ENCODE measurements at regions not wholly inside any gene's neighbourhood (a gene's known extent, or its start where the extent isn't known, plus 50 kb on each side); places are given as distances from the start of the nearest gene placed in this dataset.
"Not testable (repeated sequence)": the region's sequence is repeated elsewhere in the genome, so short reads cannot be mapped to it uniquely, and the experiment has no call there.

GRCh38 chrX:7514871-7515599 is 327.9 kb upstream of the VCX start:
- no peak for DNase-seq

- no peak for DNase-seq
These were observed 330.1 kb upstream of the VCX start for GRCh38 chrX:7512845-7513244.

- no peak for DNase-seq
These were observed 339.7 kb upstream of the VCX start for GRCh38 chrX:7503251-7503650.

GRCh38 chrX:7500386-7500785 is 342.6 kb upstream of the VCX start:
- no peak for DNase-seq

DNA sequence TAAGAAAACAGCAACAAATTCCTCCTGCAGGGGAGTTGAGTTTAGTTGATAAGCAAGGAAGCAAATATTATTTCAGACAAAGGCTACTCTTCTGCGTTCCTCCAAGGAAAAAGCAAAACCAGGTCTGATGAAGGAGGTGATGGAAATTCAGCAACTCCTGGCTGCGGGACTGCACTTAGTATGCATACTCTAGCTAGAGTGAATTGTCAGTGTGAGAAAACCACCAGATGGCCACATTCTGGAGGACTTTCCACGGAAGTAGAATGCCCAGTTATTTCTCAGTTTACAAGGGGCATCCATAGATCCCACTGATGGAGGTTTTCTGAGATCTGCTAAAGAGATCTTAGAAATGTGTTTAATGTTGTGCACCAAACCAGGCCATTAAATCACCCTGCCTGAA is 338.6 kb upstream of the PUDP start:
- DNase-seq = no peak

GRCh38 chrX:7485061-7485460 is 337.1 kb upstream of the PUDP start:
- no peak for DNase-seq

DNA sequence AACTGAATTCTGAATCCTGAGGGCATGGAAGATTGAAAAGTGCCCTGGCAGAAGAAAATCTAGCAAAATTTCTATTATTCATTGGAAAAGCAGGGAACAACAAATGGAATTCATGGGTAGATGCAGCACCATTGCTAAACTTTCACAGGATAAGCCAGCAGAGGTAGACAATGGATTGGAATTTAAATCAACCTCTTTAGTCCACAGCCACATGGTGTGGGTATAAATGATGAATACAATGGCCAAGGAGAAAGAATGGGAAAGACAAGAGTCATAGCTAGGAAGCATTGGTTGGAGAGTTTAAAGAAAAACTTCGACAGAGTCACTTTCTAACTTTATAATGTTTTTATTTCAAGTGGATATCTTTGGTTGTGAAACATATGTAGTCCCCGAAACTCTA is 332.8 kb upstream of the PUDP start:
- no peak for DNase-seq

GRCh38 chrX:7462110-7462509 is 314.2 kb upstream of the PUDP start:
- DNase-seq = no peak

- not testable (repeated sequence) for DNase-seq
These were observed 313.1 kb upstream of the PUDP start for GRCh38 chrX:7461051-7461450.

- DNase-seq = peak in 3 of 4 experiments; percentile 1 to 13 (median 6)
These were observed 300.0 kb upstream of the PUDP start for GRCh38 chrX:7447801-7448499.

GRCh38 chrX:7446815-7447214 is 298.9 kb upstream of the PUDP start:
- DNase-seq = no peak

DNA sequence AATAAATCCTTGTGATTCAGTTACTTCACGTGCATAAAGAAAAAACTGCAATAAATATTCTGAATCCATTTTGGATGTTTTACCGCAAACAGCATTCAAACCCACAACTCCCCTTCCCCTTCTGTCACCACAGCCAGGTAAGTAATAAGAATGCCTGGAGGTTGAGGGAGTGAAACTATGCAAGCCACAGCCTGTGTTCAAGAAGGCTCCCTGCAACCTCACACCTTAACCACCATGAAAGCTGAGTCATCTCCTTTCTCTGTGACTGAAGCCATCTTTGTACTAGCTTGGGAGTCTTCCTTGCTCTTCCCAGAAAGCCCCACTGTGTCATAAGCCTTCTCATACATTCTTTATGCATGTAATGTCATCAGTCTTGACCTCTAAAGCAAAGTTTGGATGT is 297.0 kb upstream of the PUDP start:
- DNase-seq = no peak

DNA sequence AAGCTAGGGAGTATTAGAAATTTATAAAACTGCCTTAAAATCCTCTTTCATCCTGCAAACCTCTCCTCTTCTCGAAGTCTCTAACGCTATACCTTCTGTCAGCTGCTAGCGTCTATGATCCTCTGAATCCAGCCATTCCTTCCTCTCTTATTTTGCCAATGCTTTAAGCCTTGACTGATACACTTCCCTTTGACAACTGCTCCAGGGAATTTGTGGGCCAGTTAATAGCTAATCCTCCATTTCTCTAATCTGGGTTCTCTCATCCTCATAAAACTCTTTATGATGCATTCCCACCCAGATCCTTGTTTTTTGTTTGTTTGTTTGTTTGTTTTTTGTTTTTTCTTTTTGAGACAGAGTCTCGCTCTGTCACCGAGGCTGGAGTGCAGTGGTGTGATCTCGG is 293.6 kb upstream of the PUDP start:
- no peak for DNase-seq

DNA sequence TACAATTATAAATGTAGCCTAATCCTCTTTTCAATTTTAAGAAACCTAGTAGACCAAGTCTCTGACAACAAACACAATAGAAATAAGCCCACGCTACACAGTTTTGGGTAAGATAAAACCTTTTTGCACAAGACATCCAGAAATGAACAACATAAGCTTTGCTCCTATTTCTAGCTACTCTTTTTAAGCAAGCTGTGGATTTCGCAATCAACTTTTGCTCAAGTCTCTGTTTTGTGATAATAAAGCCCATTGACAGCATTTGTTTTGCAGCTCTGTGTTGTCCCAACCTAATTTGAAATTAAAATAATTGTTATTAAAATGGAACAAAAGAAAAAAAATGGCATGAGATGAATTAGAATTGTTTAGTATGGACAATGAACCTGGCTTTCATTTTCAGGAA is 287.9 kb upstream of the PUDP start:
- DNase-seq = peak in 2 of 4 experiments; percentile 0 to 17

GRCh38 chrX:7432901-7433300 is 284.9 kb upstream of the PUDP start:
- DNase-seq = no peak

- no peak for DNase-seq
These were observed 272.8 kb upstream of the PUDP start for GRCh38 chrX:7420717-7421116.

- DNase-seq = no peak
These were observed 266.8 kb upstream of the PUDP start for GRCh38 chrX:7414753-7415152.

GRCh38 chrX:7412840-7413239 is 264.9 kb upstream of the PUDP start:
- no peak for DNase-seq

DNA sequence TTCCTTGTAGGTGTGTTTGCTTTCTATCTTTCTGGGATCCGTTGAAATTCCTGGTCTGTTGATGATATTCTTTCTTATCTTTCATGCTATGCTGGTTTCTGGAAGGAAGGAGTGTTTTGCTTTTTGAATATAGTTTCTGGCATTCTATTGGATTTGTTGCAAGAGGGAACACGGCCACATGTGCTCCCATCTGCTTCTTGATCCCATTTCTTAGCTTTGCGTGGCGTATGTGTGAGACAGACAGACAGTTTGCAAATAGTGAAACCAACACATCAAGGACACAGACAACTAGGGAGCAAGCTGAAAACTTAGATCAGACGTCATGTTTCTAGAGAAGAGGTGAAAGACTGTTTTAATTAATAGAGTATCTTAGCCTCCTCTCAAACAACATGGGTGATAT is 261.9 kb upstream of the PUDP start:
- DNase-seq = no peak

DNA sequence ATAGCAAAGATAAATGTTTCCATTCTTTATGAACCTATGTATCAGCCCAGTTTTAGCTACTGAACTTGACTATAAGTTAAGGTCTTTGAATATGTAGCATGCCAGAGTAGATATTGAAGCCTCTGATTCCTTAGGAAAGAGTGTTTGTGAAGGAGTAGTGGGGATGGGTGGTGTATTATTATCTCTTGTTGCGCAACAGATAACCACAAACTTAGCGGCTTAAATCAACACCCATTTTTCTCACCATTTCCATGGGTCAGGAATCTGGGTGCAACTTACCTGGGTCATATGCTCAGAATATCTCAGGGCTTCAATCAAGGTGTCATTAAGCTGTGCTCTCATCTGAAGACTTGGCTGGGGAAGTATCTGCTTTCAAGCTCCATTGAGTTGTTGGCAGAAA is 251.4 kb upstream of the PUDP start:
- DNase-seq = no peak

GRCh38 chrX:7390441-7390840 is 242.5 kb upstream of the PUDP start:
- DNase-seq = no peak

GRCh38 chrX:7389576-7389975 is 241.6 kb upstream of the PUDP start:
- no peak for DNase-seq

- DNase-seq = no peak
These were observed 237.2 kb upstream of the PUDP start for GRCh38 chrX:7385131-7385530.

DNA sequence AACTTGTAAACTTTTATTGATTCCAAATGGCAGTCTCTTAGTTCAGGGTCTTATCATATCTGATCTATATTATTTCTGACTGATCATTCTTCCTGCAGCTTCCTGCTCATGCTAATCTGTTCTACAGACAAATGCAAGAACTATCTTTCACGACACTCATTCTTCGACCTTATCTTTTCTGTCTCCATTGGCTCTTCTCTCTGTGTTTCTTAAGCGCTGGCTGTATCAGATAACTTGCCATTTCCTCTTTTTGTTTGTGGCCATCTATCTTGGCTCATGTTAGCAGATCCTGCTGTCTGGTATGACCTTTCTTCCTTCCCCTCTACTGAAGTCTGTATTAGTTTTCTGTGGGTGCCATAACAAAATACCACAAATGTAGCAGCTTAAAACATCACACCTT is 230.5 kb upstream of the PUDP start:
- no peak for DNase-seq

Measured in suppressor macrophage (primary cell).